ENCODE measurements at regions not wholly inside any gene's neighbourhood (a gene's known extent, or its start where the extent isn't known, plus 50 kb on each side); places are given as distances from the start of the nearest gene placed in this dataset.

DNA sequence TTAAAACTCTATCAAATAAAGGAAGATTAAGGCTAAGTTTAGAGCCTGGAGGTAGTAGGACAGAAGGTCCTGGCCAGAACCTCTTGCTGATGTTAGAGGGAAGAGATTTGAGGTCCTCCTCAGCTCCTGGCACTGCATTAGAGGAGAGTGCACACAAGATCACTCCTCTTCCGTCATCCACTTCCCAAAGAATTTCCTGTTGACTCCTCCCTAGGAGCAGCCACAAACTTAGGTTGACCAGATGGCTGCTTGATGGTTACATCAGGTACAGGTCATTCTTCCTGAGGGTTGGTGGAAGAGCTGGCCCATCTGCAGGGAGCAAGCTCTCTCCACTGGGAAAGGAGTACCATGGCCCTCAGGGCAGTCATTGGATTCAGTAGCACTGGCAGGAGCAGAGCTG, 93.9 kb upstream of the IL33 start:
- Histone ChIP-seq H3K4me1 (ENCODE audit: control insufficient read depth in 2 of 2, insufficient read depth in 2 of 2, low read length in 2 of 2) (no peaks in the 10 kb centered on the region), H3K27me3 (replicated peaks in 1 of 4; ENCODE audit: control extremely low read depth in 1 of 4, control insufficient read depth in 3 of 4, insufficient read depth in 4 of 4, low read length in 3 of 4) (peaks cover 0 to 11% (median 4%) of the 10 kb centered on the region in 4 experiments), H3K79me2 (ENCODE audit: control insufficient read depth, insufficient read depth, low read length) (no peaks in the 10 kb centered on the region), H3K36me3 (replicated peaks in 1 of 2; ENCODE audit: control extremely low read depth in 1 of 2, control insufficient read depth in 1 of 2, extremely low read depth in 1 of 2, insufficient read depth in 2 of 2, low read length in 1 of 2) (no peaks in the 10 kb centered on the region), H3K27ac (ENCODE audit: low read length in 2 of 2) (no peak overlapping the region), H4K20me1 (ENCODE audit: control insufficient read depth, insufficient read depth, low read length, poor library complexity, severe bottlenecking) (no peaks in the 10 kb centered on the region), H3K4me2 (replicated peaks; ENCODE audit: low read depth, low read length, poor library complexity, severe bottlenecking) (no peak overlapping the region), H2AFZ (ENCODE audit: insufficient read depth, low read depth, low read length, poor library complexity, severe bottlenecking) (no peak overlapping the region), H3K4me3 (ENCODE audit: control extremely low read depth in 1 of 5, extremely low read depth in 1 of 5, insufficient read depth in 1 of 5, low read depth in 2 of 5, low read length in 4 of 5) (no peak overlapping the region), H3K9ac (ENCODE audit: low read length) (no peak overlapping the region), H3K9me3 (ENCODE audit: control extremely low read depth in 1 of 3, control insufficient read depth in 2 of 3, insufficient read depth in 1 of 3, low read length in 2 of 3) (no peaks in the 10 kb centered on the region)
- intact Hi-C loops (cut with micrococcal nuclease) = no loop called here
- no peak for DNase-seq
- CTCF ChIA-PET = no interaction called here
- H3K9me3 Mint-ChIP-seq (ENCODE audit: insufficient read depth) = peaks cover 2% of the 10 kb centered on the region
- WGBS (ENCODE audit: insufficient coverage) = no CpG with 5 or more reads among the region's 1 CpG
- H3K27ac Mint-ChIP-seq = no peak overlapping the region
- ATAC-seq (ENCODE audit: low read depth) = no peak
- no peaks in the 10 kb centered on the region for H3K4me1 Mint-ChIP-seq
- TF ChIP-seq EZH2 (IDR thresholded peaks at IDR 0.05; ENCODE audit: borderline replicate concordance, insufficient read depth, low read depth, low read length, poor library complexity, severe bottlenecking) = no peak
- TF ChIP-seq, protein P1, sequence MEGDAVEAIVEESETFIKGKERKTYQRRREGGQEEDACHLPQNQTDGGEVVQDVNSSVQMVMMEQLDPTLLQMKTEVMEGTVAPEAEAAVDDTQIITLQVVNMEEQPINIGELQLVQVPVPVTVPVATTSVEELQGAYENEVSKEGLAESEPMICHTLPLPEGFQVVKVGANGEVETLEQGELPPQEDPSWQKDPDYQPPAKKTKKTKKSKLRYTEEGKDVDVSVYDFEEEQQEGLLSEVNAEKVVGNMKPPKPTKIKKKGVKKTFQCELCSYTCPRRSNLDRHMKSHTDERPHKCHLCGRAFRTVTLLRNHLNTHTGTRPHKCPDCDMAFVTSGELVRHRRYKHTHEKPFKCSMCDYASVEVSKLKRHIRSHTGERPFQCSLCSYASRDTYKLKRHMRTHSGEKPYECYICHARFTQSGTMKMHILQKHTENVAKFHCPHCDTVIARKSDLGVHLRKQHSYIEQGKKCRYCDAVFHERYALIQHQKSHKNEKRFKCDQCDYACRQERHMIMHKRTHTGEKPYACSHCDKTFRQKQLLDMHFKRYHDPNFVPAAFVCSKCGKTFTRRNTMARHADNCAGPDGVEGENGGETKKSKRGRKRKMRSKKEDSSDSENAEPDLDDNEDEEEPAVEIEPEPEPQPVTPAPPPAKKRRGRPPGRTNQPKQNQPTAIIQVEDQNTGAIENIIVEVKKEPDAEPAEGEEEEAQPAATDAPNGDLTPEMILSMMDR (IDR thresholded peaks at IDR 0.05) = no peak
- POLR2A ChIA-PET = no interaction called here
- H3K4me3 Mint-ChIP-seq = no peak overlapping the region
- H3K27me3 Mint-ChIP-seq = peaks cover 43% of the 10 kb centered on the region

DNA sequence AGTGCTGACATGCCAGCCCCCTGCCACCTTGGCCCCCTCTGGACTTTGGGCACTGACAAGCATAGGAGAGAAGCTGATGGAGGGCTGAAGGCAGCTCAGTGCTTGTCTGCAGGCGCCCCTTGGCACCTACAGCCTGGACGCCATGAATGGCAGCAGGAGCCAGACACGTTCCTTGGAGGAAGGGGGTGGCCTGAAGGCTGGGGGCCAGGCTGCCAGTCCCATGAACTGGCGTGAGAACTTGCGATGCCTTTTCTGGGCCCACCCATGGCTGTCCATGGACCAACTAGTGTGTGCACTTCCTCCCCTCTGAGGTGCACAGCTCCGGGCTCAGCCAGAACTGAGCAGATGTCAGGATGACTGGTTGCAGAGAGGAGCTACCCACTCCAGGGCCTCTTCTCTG, 99.0 kb upstream of the RANBP6 start:
- WGBS (ENCODE audit: insufficient coverage) = 91% methylated on average over 6 of the region's 6 CpGs
- no peak for ATAC-seq (ENCODE audit: low read depth)
- H3K36me3 ChIP-seq (replicated peaks in 1 of 2; ENCODE audit: control extremely low read depth in 1 of 2, control insufficient read depth in 1 of 2, extremely low read depth in 1 of 2, insufficient read depth in 2 of 2, low read length in 1 of 2) = no peaks in the 10 kb centered on the region
- H3K27me3 Mint-ChIP-seq = peaks cover 10% of the 10 kb centered on the region
- no peak for DNase-seq
- no peaks in the 10 kb centered on the region for H3K4me1 Mint-ChIP-seq
- no peak overlapping the region for H3K27ac Mint-ChIP-seq
- ChIA-PET CTCF (no interaction called here), POLR2A (no interaction called here)
- H3K27me3 ChIP-seq (replicated peaks in 1 of 4; ENCODE audit: control extremely low read depth in 1 of 4, control insufficient read depth in 3 of 4, insufficient read depth in 4 of 4, low read length in 3 of 4) = peaks cover 0 to 6% (median 1%) of the 10 kb centered on the region in 4 experiments
- no peak overlapping the region for H3K4me3 ChIP-seq (ENCODE audit: control extremely low read depth in 1 of 5, extremely low read depth in 1 of 5, insufficient read depth in 1 of 5, low read depth in 2 of 5, low read length in 4 of 5)
- no peak overlapping the region for H3K4me2 ChIP-seq (replicated peaks; ENCODE audit: low read depth, low read length, poor library complexity, severe bottlenecking)
- H3K9me3 ChIP-seq (ENCODE audit: control extremely low read depth in 1 of 3, control insufficient read depth in 2 of 3, insufficient read depth in 1 of 3, low read length in 2 of 3) = peaks cover 0 to 15% (median 0%) of the 10 kb centered on the region in 3 donors
- peaks cover 2% of the 10 kb centered on the region for H3K9me3 Mint-ChIP-seq (ENCODE audit: insufficient read depth)
- intact Hi-C loops (cut with micrococcal nuclease) = no loop called here
- no peak overlapping the region for H3K4me3 Mint-ChIP-seq
- no peak for TF ChIP-seq EZH2 (IDR thresholded peaks at IDR 0.05; ENCODE audit: borderline replicate concordance, insufficient read depth, low read depth, low read length, poor library complexity, severe bottlenecking)
- TF ChIP-seq, protein P1 (IDR thresholded peaks at IDR 0.05) = no peak
- no peaks in the 10 kb centered on the region for H3K79me2 ChIP-seq (ENCODE audit: control insufficient read depth, insufficient read depth, low read length)
- H3K27ac ChIP-seq (ENCODE audit: low read length in 2 of 2) = no peak overlapping the region
- no peak overlapping the region for H2AFZ ChIP-seq (ENCODE audit: insufficient read depth, low read depth, low read length, poor library complexity, severe bottlenecking)
- no peaks in the 10 kb centered on the region for H3K4me1 ChIP-seq (ENCODE audit: control insufficient read depth in 2 of 2, insufficient read depth in 2 of 2, low read length in 2 of 2)
- H3K9ac ChIP-seq (ENCODE audit: low read length) = no peak overlapping the region
- H4K20me1 ChIP-seq (ENCODE audit: control insufficient read depth, insufficient read depth, low read length, poor library complexity, severe bottlenecking) = no peaks in the 10 kb centered on the region

Data from B cell (primary cell).